GM12878 (cell line): ENCODE measurements at regions not wholly inside any gene's neighbourhood (a gene's known extent, or its start where the extent isn't known, plus 50 kb on each side); places are given as distances from the start of the nearest gene placed in this dataset.

Experiments
- CHD4 ChIP-seq: fragments of 200-600 bp; sonication (generic); IDR thresholded peaks from 2 replicates; pipeline ENCODE4 v1.6.1; 2016; ENCODE audit warnings: mild to moderate bottlenecking
- EZH2 ChIP-seq: IDR thresholded peaks from 2 replicates; pipeline ENCODE4 v1.6.1; 2012; ENCODE audit warnings: low read depth, mild to moderate bottlenecking, control low read depth, inconsistent platforms, low read length, borderline replicate concordance; ENCODE audit not compliant: control insufficient read depth
- GABPA ChIP-seq: IDR thresholded peaks from 2 replicates; pipeline ENCODE4 v1.6.1; 2014; ENCODE audit warnings: antibody characterized with exemption, low read depth, mild to moderate bottlenecking, inconsistent platforms
- PAX8 ChIP-seq: fragments of 450-650 bp; IDR thresholded peaks from 2 replicates; pipeline ENCODE4 v1.6.1; 2017; ENCODE audit warnings: mild to moderate bottlenecking, moderate library complexity
- POLR2A ChIP-seq: IDR thresholded peaks from 2 replicates; pipeline ENCODE4 v1.6.1; 2011; ENCODE audit warnings: low read depth, mild to moderate bottlenecking, low read length
- RFX5 ChIP-seq: IDR thresholded peaks from 2 replicates; pipeline ENCODE4 v1.6.1; 2011; ENCODE audit warnings: low read depth, low read length, improper control_type of control experiment
- SMARCA5 ChIP-seq: fragments of 450-650 bp; IDR thresholded peaks from 2 replicates; pipeline ENCODE4 v1.6.1; 2017; ENCODE audit warnings: mild to moderate bottlenecking
- YY1 ChIP-seq: IDR thresholded peaks from 2 replicates; pipeline ENCODE4 v1.6.1; 2011; ENCODE audit warnings: low read depth, mild to moderate bottlenecking, low read length
- ZNF217 ChIP-seq: fragments of 450-650 bp; IDR thresholded peaks from 2 replicates; pipeline ENCODE4 v1.6.1; 2017; ENCODE audit warnings: antibody characterized with exemption, mild to moderate bottlenecking
- TF ChIP-seq, protein P1 (sequence below): fragments of 450-650 bp; IDR thresholded peaks from 2 replicates; pipeline ENCODE4 v1.6.1; 2017; ENCODE audit warnings: mild to moderate bottlenecking
- TF ChIP-seq, protein P2 (sequence below), 3 experiments: IDR thresholded peaks in 2 of 3; conservative IDR thresholded peaks in 1 of 3; 2 replicates each; pipeline ENCODE4 v1.5.1; 2011; ENCODE audit warnings: low read depth in 3 of 3, low read length in 3 of 3, mild to moderate bottlenecking in 3 of 3, control low read depth in 2 of 3, moderate library complexity in 2 of 3, inconsistent platforms in 1 of 3, mixed read lengths in 1 of 3; ENCODE audit not compliant: control insufficient read depth in 2 of 3, insufficient read depth in 1 of 3; ENCODE audit errors: extremely low read depth in 1 of 3

DNA sequence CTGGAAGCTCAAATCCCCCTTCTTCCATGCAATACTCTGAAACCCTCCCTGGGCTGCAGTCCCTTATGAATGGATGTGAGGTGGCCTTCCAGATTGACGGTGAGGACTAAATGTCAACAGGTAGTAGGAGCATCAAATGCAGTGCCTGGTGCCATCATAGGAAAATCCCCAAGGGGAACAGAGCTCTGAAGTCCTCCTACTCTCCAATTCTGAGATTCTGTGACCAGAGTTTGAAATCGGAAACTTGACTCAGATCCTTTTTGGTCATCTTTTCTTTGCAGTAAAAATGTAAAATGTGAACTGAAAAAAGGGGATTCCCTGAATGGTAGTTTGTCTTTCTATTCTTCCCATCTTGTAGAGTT is 68.8 kb upstream of the TJP1 start:
- TF ChIP-seq RFX5: no peak
- no peak for TF ChIP-seq EZH2
- no peak for TF ChIP-seq SMARCA5
- TF ChIP-seq ZNF217: no peak
- no peak for TF ChIP-seq YY1
- TF ChIP-seq, protein P1, sequence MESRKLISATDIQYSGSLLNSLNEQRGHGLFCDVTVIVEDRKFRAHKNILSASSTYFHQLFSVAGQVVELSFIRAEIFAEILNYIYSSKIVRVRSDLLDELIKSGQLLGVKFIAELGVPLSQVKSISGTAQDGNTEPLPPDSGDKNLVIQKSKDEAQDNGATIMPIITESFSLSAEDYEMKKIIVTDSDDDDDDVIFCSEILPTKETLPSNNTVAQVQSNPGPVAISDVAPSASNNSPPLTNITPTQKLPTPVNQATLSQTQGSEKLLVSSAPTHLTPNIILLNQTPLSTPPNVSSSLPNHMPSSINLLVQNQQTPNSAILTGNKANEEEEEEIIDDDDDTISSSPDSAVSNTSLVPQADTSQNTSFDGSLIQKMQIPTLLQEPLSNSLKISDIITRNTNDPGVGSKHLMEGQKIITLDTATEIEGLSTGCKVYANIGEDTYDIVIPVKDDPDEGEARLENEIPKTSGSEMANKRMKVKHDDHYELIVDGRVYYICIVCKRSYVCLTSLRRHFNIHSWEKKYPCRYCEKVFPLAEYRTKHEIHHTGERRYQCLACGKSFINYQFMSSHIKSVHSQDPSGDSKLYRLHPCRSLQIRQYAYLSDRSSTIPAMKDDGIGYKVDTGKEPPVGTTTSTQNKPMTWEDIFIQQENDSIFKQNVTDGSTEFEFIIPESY: no peak
- TF ChIP-seq POLR2A: no peak
- no peak for TF ChIP-seq PAX8
- no peak for TF ChIP-seq CHD4
- TF ChIP-seq, protein P2, sequence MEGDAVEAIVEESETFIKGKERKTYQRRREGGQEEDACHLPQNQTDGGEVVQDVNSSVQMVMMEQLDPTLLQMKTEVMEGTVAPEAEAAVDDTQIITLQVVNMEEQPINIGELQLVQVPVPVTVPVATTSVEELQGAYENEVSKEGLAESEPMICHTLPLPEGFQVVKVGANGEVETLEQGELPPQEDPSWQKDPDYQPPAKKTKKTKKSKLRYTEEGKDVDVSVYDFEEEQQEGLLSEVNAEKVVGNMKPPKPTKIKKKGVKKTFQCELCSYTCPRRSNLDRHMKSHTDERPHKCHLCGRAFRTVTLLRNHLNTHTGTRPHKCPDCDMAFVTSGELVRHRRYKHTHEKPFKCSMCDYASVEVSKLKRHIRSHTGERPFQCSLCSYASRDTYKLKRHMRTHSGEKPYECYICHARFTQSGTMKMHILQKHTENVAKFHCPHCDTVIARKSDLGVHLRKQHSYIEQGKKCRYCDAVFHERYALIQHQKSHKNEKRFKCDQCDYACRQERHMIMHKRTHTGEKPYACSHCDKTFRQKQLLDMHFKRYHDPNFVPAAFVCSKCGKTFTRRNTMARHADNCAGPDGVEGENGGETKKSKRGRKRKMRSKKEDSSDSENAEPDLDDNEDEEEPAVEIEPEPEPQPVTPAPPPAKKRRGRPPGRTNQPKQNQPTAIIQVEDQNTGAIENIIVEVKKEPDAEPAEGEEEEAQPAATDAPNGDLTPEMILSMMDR (IDR thresholded peaks at IDR 0.05 in 2 of 3, conservative IDR thresholded peaks at IDR 0.05 in 1 of 3; ENCODE audit: control insufficient read depth in 2 of 3, extremely low read depth in 1 of 3, insufficient read depth in 1 of 3, low read depth in 3 of 3, low read length in 3 of 3): no peak
- TF ChIP-seq GABPA: no peak
